K562 (cell line): ENCODE measurements at regions not wholly inside any gene's neighbourhood (a gene's known extent, or its start where the extent isn't known, plus 50 kb on each side); places are given as distances from the start of the nearest gene placed in this dataset.

Experiments used
- ATAC-seq: fragments of 200-7000 bp; cut with Tn5 transposase; 3 replicates; pipeline ENCODE4 v1.9.1; 2020; ENCODE audit warnings: moderate library complexity
- BruUV-seq: library from RNA; stranded (reverse); fragments of 400-500 nt; replicated peaks from 2 replicates; lab custom pipeline; 2021; lab: Mats Ljungman, UMichigan
- CTCF ChIA-PET: fragments of 300-600 bp; formaldehyde crosslinking; extraction: SDS; loops from one replicate; lab custom pipeline; 2021; ENCODE audit warnings: low intra/inter-chr PET ratio; lab: Yijun Ruan, JAX
- POLR2A ChIA-PET: fragments of 300-600, 350-650 bp; sonication (Branson Sonifier 250); formaldehyde crosslinking; extraction: SDS; loops from one replicate; lab custom pipeline; 2021; ENCODE audit warnings: antibody characterized with exemption, inconsistent platforms; lab: Yijun Ruan, JAX
- DNase-seq, 4 experiments: peaks; one replicate each; pipeline versions ENCODE4 v3.0.0 to v3.0.0-alpha.2; 2011 to 2018; ENCODE audit warnings: low spot score in 3 of 4, mixed read lengths in 3 of 4; ENCODE audit errors: extremely low read depth in 1 of 4
- FAIRE-seq: peaks from 2 replicates; lab custom pipeline; 2011; peaks lifted over from hg19 to GRCh38; lab: Jason Lieb, UNC
- H2AFZ ChIP-seq: 2 replicates; pipeline ENCODE4 v1.6.0; 2011; ENCODE audit warnings: low read depth, low read length, control low read depth, inconsistent platforms
- H3K27ac ChIP-seq: fragments of 200-600 bp; 3 replicates; pipeline ENCODE4 v1.8.0; 2011; ENCODE audit warnings: low read depth, mild to moderate bottlenecking, control low read depth, inconsistent platforms, low read length, moderate library complexity, mixed read lengths; ENCODE audit errors: extremely low read depth
- H3K27me3 ChIP-seq, 2 experiments: fragments of 300-600 bp in 1 of 2; 2 replicates in 1 of 2; 3 replicates in 1 of 2; pipeline versions ENCODE4 v1.6.0 to v1.8.0; 2011; ENCODE audit warnings: inconsistent platforms in 2 of 2, low read length in 2 of 2, mild to moderate bottlenecking in 1 of 2, mixed read lengths in 1 of 2, moderate library complexity in 1 of 2; ENCODE audit not compliant: control insufficient read depth in 2 of 2, insufficient read depth in 2 of 2
- H3K36me3 ChIP-seq: fragments of 300-600 bp; 3 replicates; pipeline ENCODE4 v1.8.0; 2011; ENCODE audit warnings: mild to moderate bottlenecking, low read length, inconsistent platforms; ENCODE audit not compliant: control insufficient read depth, insufficient read depth
- H3K4me1 ChIP-seq, 2 experiments: fragments of 200-600 bp in 1 of 2; replicated peaks in 1 of 2; 2 replicates in 1 of 2; 3 replicates in 1 of 2; pipeline versions ENCODE4 v1.5.1 to v1.8.0; 2011; ENCODE audit warnings: inconsistent platforms in 2 of 2, low read length in 2 of 2, mild to moderate bottlenecking in 1 of 2, mixed read lengths in 1 of 2, moderate library complexity in 1 of 2; ENCODE audit not compliant: control insufficient read depth in 2 of 2, insufficient read depth in 2 of 2
- H3K4me2 ChIP-seq: 2 replicates; pipeline ENCODE4 v1.6.1; 2011; ENCODE audit warnings: low read length, control low read depth, inconsistent platforms, mixed read lengths; ENCODE audit not compliant: insufficient read depth
- H3K4me3 ChIP-seq: fragments of 200-600 bp; sonication (generic), shearing (Covaris generic); 2 replicates; pipeline ENCODE4 v1.5.1; 2016; ENCODE audit warnings: control low read depth, inconsistent platforms
- H3K79me2 ChIP-seq: fragments of 200-600 bp; 3 replicates; pipeline ENCODE4 v1.8.0; 2011; ENCODE audit warnings: low read length, inconsistent platforms; ENCODE audit not compliant: control insufficient read depth, insufficient read depth
- H3K9ac ChIP-seq, 2 experiments: 2 replicates each; pipeline versions ENCODE4 v1.6.0 to v1.6.1; 2011; ENCODE audit warnings: low read depth in 2 of 2, low read length in 2 of 2, control low read depth in 1 of 2, inconsistent platforms in 1 of 2, mild to moderate bottlenecking in 1 of 2, mixed read lengths in 1 of 2; ENCODE audit not compliant: insufficient read depth in 1 of 2
- H3K9me1 ChIP-seq: one replicate; pipeline ENCODE4 v1.6.0; 2011; ENCODE audit warnings: inconsistent platforms, mild to moderate bottlenecking, low read length, moderate library complexity; ENCODE audit not compliant: control insufficient read depth, insufficient read depth
- H3K9me3 ChIP-seq: replicated peaks from 2 replicates; pipeline ENCODE4 v1.5.1; 2011; ENCODE audit warnings: low read depth, low read length, inconsistent platforms; ENCODE audit not compliant: control insufficient read depth, insufficient read depth
- H4K20me1 ChIP-seq: replicated peaks from 2 replicates; pipeline ENCODE4 v1.6.1; 2011; ENCODE audit warnings: low read length, inconsistent platforms, mixed read lengths; ENCODE audit not compliant: control insufficient read depth, insufficient read depth
- CBX1 ChIP-seq: sonication (generic); IDR thresholded peaks from 2 replicates; pipeline ENCODE4 v1.6.1; 2016; ENCODE audit warnings: antibody characterized with exemption, low read depth, mild to moderate bottlenecking
- COPS2 ChIP-seq: fragments of 450-650 bp; conservative IDR thresholded peaks from 2 replicates; pipeline ENCODE4 v1.6.1; 2016; ENCODE audit warnings: mild to moderate bottlenecking, moderate library complexity
- DIDO1 ChIP-seq: fragments of 450-650 bp; IDR thresholded peaks from 2 replicates; pipeline ENCODE4 v1.6.1; 2016; ENCODE audit warnings: low read depth, missing biosample characterization, missing genetic modification characterization
- FOSL1 ChIP-seq: fragments of 200-800 bp; sonication (Bioruptor generic); conservative IDR thresholded peaks from 2 replicates; pipeline ENCODE4 v1.6.1; 2016; ENCODE audit warnings: missing genetic modification characterization, missing compliant biosample characterization
- GABPB1 ChIP-seq: sonication (generic); formaldehyde crosslinking; IDR thresholded peaks from 2 replicates; pipeline ENCODE4 v1.8.0; 2022; ENCODE audit warnings: mild to moderate bottlenecking, missing genetic modification reagents
- GATAD2B ChIP-seq: fragments of 450-650 bp; IDR thresholded peaks from 2 replicates; pipeline ENCODE4 v1.6.1; 2017; ENCODE audit warnings: mild to moderate bottlenecking, borderline replicate concordance
- HSF4 ChIP-seq: fragments of 250-450 bp; sonication (Bioruptor Pico); IDR thresholded peaks from 2 replicates; pipeline ENCODE4 v2.1.2; 2022; ENCODE audit warnings: mild to moderate bottlenecking, moderate library complexity, borderline replicate concordance
- KAT2B ChIP-seq: IDR thresholded peaks from one replicate; pipeline ENCODE4 v1.6.1; 2012; ENCODE audit warnings: low read depth, mild to moderate bottlenecking, control low read depth, inconsistent platforms, low read length, moderate library complexity
- KAT7 ChIP-seq: sonication (generic); formaldehyde crosslinking; IDR thresholded peaks from 2 replicates; pipeline ENCODE4 v1.8.0; 2022; ENCODE audit warnings: missing genetic modification reagents, mild to moderate bottlenecking, borderline replicate concordance
- KDM1A ChIP-seq, 2 experiments: fragments of 450-650 bp; IDR thresholded peaks; 2 replicates each; pipeline ENCODE4 v1.6.1; 2016; ENCODE audit warnings: mild to moderate bottlenecking in 2 of 2
- NBN ChIP-seq: fragments of 450-650 bp; IDR thresholded peaks from 2 replicates; pipeline ENCODE4 v1.6.1; 2016; ENCODE audit warnings: low read depth, mild to moderate bottlenecking
- PHF8 ChIP-seq: fragments of 200-600 bp; sonication (generic); IDR thresholded peaks from 2 replicates; pipeline ENCODE4 v1.6.1; 2012; ENCODE audit warnings: mixed run types, mild to moderate bottlenecking, inconsistent platforms, low read length, moderate library complexity, borderline replicate concordance
- POLR3G ChIP-seq: IDR thresholded peaks from 2 replicates; pipeline ENCODE4 v1.6.1; 2011; ENCODE audit not compliant: insufficient read length, insufficient replicate concordance; ENCODE audit errors: extremely low read depth
- RBFOX2 ChIP-seq: fragments of 200-400 bp; formaldehyde crosslinking; IDR thresholded peaks from 2 replicates; pipeline ENCODE4 v1.6.1; 2017; ENCODE audit warnings: low read depth, mild to moderate bottlenecking, low read length, moderate library complexity
- RBM22 ChIP-seq: fragments of 200-400 bp; formaldehyde crosslinking; IDR thresholded peaks from 2 replicates; pipeline ENCODE4 v1.6.1; 2018; ENCODE audit warnings: low read length, low read depth; ENCODE audit not compliant: poor library complexity, severe bottlenecking
- ZBTB1 ChIP-seq: sonication (generic); formaldehyde crosslinking; IDR thresholded peaks from 2 replicates; pipeline ENCODE4 v1.8.1; 2023; ENCODE audit warnings: missing genetic modification reagents, low read depth, mild to moderate bottlenecking, borderline replicate concordance
- ZBTB9 ChIP-seq: fragments of 450-650 bp; formaldehyde crosslinking; IDR thresholded peaks from 2 replicates; pipeline ENCODE4 v1.4.0; 2020; ENCODE audit warnings: mild to moderate bottlenecking, moderate library complexity
- ZNF165 ChIP-seq: fragments of 250-450 bp; sonication (Bioruptor Pico); IDR thresholded peaks from 2 replicates; pipeline ENCODE4 v1.4.0; 2020; ENCODE audit warnings: borderline replicate concordance
- ZNF253 ChIP-seq: fragments of 250-450 bp; sonication (Bioruptor Pico); conservative IDR thresholded peaks from 2 replicates; pipeline ENCODE4 v1.6.1; 2021; ENCODE audit warnings: mild to moderate bottlenecking
- ZNF444 ChIP-seq: fragments of 250-450 bp; sonication (Bioruptor Pico); IDR thresholded peaks from 2 replicates; pipeline ENCODE4 v1.4.0; 2020; ENCODE audit warnings: mild to moderate bottlenecking, moderate library complexity
- WGBS: fragments of 100-300 bp; shearing (Covaris generic); methylation state at CpG from one replicate; pipeline ENCODE4 v1.1.6; 2016; ENCODE audit warnings: low coverage, mixed read lengths; ENCODE audit not compliant: insufficient coverage; ENCODE audit errors: missing lambda C conversion rate; 5-methylcytosine and 5-hydroxymethylcytosine counted together
- in situ Hi-C: fragments of 300-500 bp; cut with MboI; formaldehyde crosslinking; loops from 4 replicates; pipeline ENCODE4 v1.15.0; 2018; ENCODE audit warnings: inconsistent platforms, mixed read lengths
- intact Hi-C: fragments of 100-400 bp; cut with micrococcal nuclease; formaldehyde crosslinking; loops from 2 replicates; pipeline ENCODE4 v1.14.2; 2022

- TF ChIP-seq FOSL1 (no peak), POLR3G (no peak), KDM1A (IDR thresholded peaks at IDR 0.05) (no peak)
These were observed 1043.6 kb downstream of the DIPK2A start (continued) for GRCh38 chr3:145015253-145015652.

- no peaks in the 10 kb centered on the region for H3K36me3 ChIP-seq
- in situ Hi-C loops (no loop called here), intact Hi-C loops (no loop called here)
- H3K9me1 ChIP-seq = no peaks in the 10 kb centered on the region
- H3K9me3 ChIP-seq = no peaks in the 10 kb centered on the region
- 0% methylated on average over 1 of the region's 1 CpG for WGBS
- no peaks in the 10 kb centered on the region for H3K4me1 ChIP-seq
- no peak overlapping the region for H3K9ac ChIP-seq
- no peak for FAIRE-seq
- ChIA-PET POLR2A (no interaction called here), CTCF (no interaction called here)
- no peaks in the 10 kb centered on the region for H4K20me1 ChIP-seq
- no peaks in the 10 kb centered on the region for H3K27me3 ChIP-seq
- no TSS peak for BruUV-seq
- DNase-seq = no peak
- ATAC-seq = no peak
- H3K4me2 ChIP-seq = no peak overlapping the region
- H3K27ac ChIP-seq = no peak overlapping the region
- H3K4me3 ChIP-seq = no peak overlapping the region
- no peaks in the 10 kb centered on the region for H3K79me2 ChIP-seq
- TF ChIP-seq ZNF253 (CRISPR knock-in tag) = no peak
- no peak for TF ChIP-seq GABPB1
- TF ChIP-seq ZNF444 (CRISPR knock-in tag) = no peak
- no peak for TF ChIP-seq RBFOX2
- no peak for TF ChIP-seq DIDO1 (tag)
- no peak for TF ChIP-seq ZBTB9 (CRISPR knock-in tag)
- no peak for TF ChIP-seq GATAD2B
- no peak for TF ChIP-seq ZBTB1 (CRISPR knock-in tag)
- no peak for TF ChIP-seq KAT2B
- no peak for TF ChIP-seq PHF8
- TF ChIP-seq CBX1 = no peak
- TF ChIP-seq HSF4 (CRISPR knock-in tag) = no peak
- TF ChIP-seq COPS2 = no peak
- TF ChIP-seq RBM22 = no peak
- no peak for TF ChIP-seq KAT7 (CRISPR knock-in tag)
- TF ChIP-seq ZNF165 (CRISPR knock-in tag) = no peak
- no peak for TF ChIP-seq NBN
- H2AFZ ChIP-seq = no peak overlapping the region
These were observed 1046.3 kb downstream of the DIPK2A start for GRCh38 chr3:145017959-145018358.
